ENCODE measurements at regions not wholly inside any gene's neighbourhood (a gene's known extent, or its start where the extent isn't known, plus 50 kb on each side); places are given as distances from the start of the nearest gene placed in this dataset.

- Mint-ChIP-seq H3K36me3 (no peaks in the 10 kb centered on the region), H3K4me3 (no peak overlapping the region)
- ATAC-seq = no peak
Measured at GRCh38 chr12:125247477-125247876, 182.2 kb downstream of the AACS start.

DNA sequence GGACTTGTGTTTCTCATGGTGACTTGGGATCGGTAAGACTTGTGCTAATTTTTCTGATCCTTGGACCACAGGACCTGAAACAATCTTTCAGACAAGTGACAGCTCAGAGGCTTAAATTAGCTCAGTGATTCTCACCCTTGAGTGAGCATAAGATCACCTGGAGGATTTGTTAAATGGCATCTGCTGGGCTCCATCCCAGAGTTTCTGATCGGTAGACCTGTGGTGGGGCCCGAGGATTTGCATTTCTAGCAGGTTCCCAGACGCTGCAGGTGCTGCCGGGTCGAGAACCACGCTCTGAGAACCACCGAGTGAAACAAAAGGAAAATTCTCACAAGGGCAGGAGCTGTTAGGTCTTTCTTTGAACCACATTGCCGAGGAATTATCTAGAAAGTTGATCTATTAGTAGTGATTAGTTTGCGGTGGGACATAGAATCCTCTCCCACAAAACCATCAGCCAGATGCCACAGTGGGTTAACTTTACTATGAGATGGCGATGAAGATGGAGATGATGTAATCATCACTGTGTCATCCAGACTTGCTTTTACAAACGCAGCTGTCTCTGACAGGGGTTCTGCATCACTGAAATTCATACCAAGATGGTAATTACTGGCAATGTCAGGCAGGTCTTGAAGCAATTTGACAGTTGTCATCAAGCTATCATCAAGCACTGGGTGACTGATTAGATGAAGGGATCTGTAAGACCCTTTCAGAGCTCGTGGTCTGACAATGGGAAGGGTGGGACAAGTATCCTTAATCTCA is 184.0 kb downstream of the AACS start:
- no peaks in the 10 kb centered on the region for H3K36me3 Mint-ChIP-seq

More at GRCh38 chr12:125247477-125247876, 182.2 kb downstream of the AACS start:
- DNase-seq (ENCODE audit: low spot score in 2 of 2) = no peak
- Mint-ChIP-seq H3K27ac (no peak overlapping the region), H3K9me3 (no peaks in the 10 kb centered on the region), H3K4me1 (no peaks in the 10 kb centered on the region)

GRCh38 chr12:125249932-125250331 is 184.7 kb downstream of the AACS start:
- Mint-ChIP-seq H3K27ac (no peak overlapping the region), H3K9me3 (no peaks in the 10 kb centered on the region), H3K4me1 (no peaks in the 10 kb centered on the region), H3K4me3 (no peak overlapping the region), H3K36me3 (no peaks in the 10 kb centered on the region)
- ATAC-seq (no peak), DNase-seq (ENCODE audit: low spot score in 2 of 2) (no peak)

More for the DNA sequence above, 184.0 kb downstream of the AACS start:
- Mint-ChIP-seq H3K27ac (no peak overlapping the region), H3K9me3 (no peaks in the 10 kb centered on the region), H3K4me3 (no peak overlapping the region), H3K4me1 (no peaks in the 10 kb centered on the region)
- ATAC-seq (no peak), DNase-seq (ENCODE audit: low spot score in 2 of 2) (no peak)

DNA sequence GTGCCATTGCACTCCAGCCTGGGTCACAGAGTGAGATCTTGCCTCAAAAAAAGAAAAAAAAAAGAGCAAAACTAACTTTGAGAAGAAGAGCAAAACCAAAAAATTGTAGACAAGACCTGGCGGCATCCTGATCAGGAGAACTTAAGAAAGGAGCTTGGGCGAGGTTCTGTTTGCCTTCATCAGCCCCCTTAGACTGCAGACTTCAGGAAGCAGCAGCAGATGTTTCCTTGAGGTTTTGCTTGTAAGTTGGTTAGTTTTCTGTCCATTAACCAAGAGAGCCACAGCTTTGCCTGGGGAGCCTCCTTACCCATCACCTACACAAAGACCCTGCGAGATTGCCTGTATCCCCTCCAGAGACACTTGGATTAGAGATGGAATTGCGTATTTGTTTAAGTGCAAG is 189.0 kb downstream of the AACS start:
- Mint-ChIP-seq H3K36me3 (no peaks in the 10 kb centered on the region), H3K4me3 (no peak overlapping the region), H3K4me1 (no peaks in the 10 kb centered on the region), H3K27ac (no peak overlapping the region), H3K9me3 (no peaks in the 10 kb centered on the region)
- DNase-seq (ENCODE audit: low spot score in 2 of 2) (no peak), ATAC-seq (no peak)

GRCh38 chr12:125254856-125255255 is 189.6 kb downstream of the AACS start:
- no peak for ATAC-seq
- Mint-ChIP-seq H3K4me1 (no peaks in the 10 kb centered on the region), H3K9me3 (no peaks in the 10 kb centered on the region), H3K36me3 (no peaks in the 10 kb centered on the region), H3K27ac (no peak overlapping the region), H3K4me3 (no peak overlapping the region)
- no peak for DNase-seq (ENCODE audit: low spot score in 2 of 2)

GRCh38 chr12:125255935-125256633 is 190.8 kb downstream of the AACS start:
- no peak for ATAC-seq
- DNase-seq (ENCODE audit: low spot score in 2 of 2) = no peak
- H3K9me3 Mint-ChIP-seq = no peaks in the 10 kb centered on the region
- H3K36me3 Mint-ChIP-seq = no peaks in the 10 kb centered on the region
- H3K27ac Mint-ChIP-seq = no peak overlapping the region
- no peaks in the 10 kb centered on the region for H3K4me1 Mint-ChIP-seq
- no peak overlapping the region for H3K4me3 Mint-ChIP-seq

GRCh38 chr12:125256634-125256936 is 191.3 kb downstream of the AACS start:
- H3K27ac Mint-ChIP-seq = no peak overlapping the region
- H3K36me3 Mint-ChIP-seq = no peaks in the 10 kb centered on the region
- H3K4me1 Mint-ChIP-seq = no peaks in the 10 kb centered on the region
- no peak overlapping the region for H3K4me3 Mint-ChIP-seq
- no peak for DNase-seq (ENCODE audit: low spot score in 2 of 2)
- no peaks in the 10 kb centered on the region for H3K9me3 Mint-ChIP-seq
- ATAC-seq = no peak

GRCh38 chr12:125259178-125259867 is 194.1 kb downstream of the AACS start:
- no peak overlapping the region for H3K4me3 Mint-ChIP-seq
- H3K9me3 Mint-ChIP-seq = peaks cover 3% of the 10 kb centered on the region
- no peaks in the 10 kb centered on the region for H3K36me3 Mint-ChIP-seq
- DNase-seq (ENCODE audit: low spot score in 2 of 2) (no peak), ATAC-seq (no peak)
- H3K27ac Mint-ChIP-seq = no peak overlapping the region
- no peaks in the 10 kb centered on the region for H3K4me1 Mint-ChIP-seq

DNA sequence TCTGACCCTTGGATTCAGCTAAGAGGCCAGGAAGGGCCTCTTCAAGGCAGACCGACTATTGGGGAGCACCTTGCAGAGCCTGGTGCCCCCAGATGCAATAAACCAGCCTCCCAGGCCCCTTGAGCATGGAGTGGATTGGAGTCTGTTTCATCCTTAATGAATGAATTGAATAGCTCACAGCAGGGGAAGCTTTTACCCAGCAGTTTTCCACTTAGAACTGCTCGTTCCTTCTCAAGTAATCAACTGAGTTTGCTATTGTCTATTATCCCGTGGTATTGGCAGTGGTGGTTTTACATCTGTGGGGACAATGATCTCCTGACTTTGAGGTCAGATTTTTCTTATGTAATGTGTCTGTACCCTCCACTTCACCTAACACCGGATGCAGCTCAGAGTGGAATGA is 197.6 kb downstream of the AACS start:
- DNase-seq (ENCODE audit: low spot score in 2 of 2) = no peak
- Mint-ChIP-seq H3K27ac (no peak overlapping the region), H3K4me1 (no peaks in the 10 kb centered on the region), H3K4me3 (no peak overlapping the region), H3K36me3 (no peaks in the 10 kb centered on the region), H3K9me3 (peaks cover 3% of the 10 kb centered on the region)
- no peak for ATAC-seq

DNA sequence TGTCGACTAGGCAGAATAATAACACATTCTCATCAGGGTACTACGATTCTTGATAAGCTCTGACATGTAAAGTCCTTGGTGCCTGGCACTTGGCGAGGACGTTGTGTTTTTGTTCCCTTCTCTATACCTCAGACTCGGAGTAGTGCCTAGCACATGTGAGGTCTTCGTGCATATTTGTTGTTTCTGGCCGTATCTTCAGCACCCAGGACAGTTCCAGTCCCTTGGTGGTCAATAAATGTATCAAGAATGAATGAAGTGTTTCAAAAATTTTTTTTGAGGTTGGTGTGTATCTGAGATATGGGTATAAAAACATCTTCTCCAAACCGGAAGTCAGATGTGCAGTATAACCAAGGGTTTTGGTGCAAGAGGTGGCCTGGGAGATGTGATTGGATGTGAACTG is 198.2 kb downstream of the AACS start:
- Mint-ChIP-seq H3K36me3 (no peaks in the 10 kb centered on the region), H3K4me1 (no peaks in the 10 kb centered on the region), H3K27ac (no peak overlapping the region), H3K9me3 (peaks cover 3% of the 10 kb centered on the region), H3K4me3 (no peak overlapping the region)
- ATAC-seq (no peak), DNase-seq (ENCODE audit: low spot score in 2 of 2) (no peak)

DNA sequence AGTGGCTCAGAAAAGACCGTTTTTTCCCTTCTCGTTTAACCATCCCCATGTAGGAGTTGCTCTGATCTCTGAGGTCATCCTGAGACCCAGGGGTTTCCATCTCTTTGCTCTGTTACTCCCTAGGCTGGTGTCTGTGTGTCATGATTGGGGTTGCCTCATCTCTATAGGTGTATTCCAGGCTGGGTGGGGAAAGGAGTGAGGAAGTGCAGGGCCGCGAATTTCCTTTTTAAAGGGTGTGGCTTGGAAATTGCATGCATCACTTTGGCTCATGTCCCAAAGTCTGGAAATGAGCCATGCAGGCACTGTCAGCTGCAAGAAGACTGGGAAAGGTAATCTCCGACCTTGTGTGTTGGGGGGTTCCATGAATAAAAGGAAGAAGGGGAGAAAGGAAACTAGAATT is 201.9 kb downstream of the AACS start:
- H3K9me3 Mint-ChIP-seq = peaks cover 3% of the 10 kb centered on the region
- DNase-seq (ENCODE audit: low spot score in 2 of 2) (no peak), ATAC-seq (no peak)
- H3K4me3 Mint-ChIP-seq = no peak overlapping the region
- H3K27ac Mint-ChIP-seq = no peak overlapping the region
- no peaks in the 10 kb centered on the region for H3K4me1 Mint-ChIP-seq
- no peaks in the 10 kb centered on the region for H3K36me3 Mint-ChIP-seq

DNA sequence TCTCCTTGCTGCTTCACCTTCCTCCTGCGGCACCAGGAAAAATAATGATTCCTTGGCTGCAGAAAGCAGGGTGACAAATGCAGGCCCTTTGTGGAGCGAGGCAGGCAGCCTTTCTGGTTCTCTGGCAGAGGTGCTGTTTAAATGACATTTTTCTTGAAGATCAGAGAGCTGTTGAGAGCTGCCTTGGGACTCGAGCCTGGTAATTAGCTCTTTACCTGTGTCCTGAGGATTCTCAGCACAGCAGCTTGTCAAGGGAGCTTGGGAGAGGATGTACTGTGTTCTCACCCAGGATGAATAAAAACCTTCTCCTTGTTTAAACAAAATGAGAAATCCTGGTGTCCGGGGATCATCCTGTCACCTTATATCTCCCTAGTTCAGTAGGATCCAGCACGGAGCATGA is 204.0 kb downstream of the AACS start:
- ATAC-seq (no peak), DNase-seq (ENCODE audit: low spot score in 2 of 2) (no peak)
- no peak overlapping the region for H3K27ac Mint-ChIP-seq
- H3K9me3 Mint-ChIP-seq = no peaks in the 10 kb centered on the region
- no peaks in the 10 kb centered on the region for H3K4me1 Mint-ChIP-seq
- no peak overlapping the region for H3K4me3 Mint-ChIP-seq
- no peaks in the 10 kb centered on the region for H3K36me3 Mint-ChIP-seq

DNA sequence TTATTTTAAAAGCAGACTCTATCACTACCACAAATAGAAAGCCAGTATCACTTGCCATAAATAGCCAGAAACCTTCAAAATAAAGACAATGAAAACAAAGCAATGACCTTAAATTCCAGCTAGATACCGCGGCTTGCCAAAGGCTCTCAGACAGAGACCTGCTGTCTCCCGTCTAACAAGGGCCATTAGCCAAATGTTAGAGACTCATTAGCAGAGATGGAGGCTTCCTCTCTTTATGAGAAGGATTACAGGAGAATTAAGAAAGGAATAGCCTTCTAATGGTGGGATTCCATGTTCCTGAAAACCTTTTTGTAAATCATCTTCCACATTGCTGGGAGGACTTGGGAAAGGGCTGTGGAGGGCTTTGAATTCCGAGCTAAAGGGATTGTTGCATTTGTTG is 206.7 kb downstream of the AACS start:
- no peak for ATAC-seq
- H3K4me3 Mint-ChIP-seq = no peak overlapping the region
- H3K9me3 Mint-ChIP-seq = no peaks in the 10 kb centered on the region

GRCh38 chr12:125272383-125272933 is 207.2 kb downstream of the AACS start:
- Mint-ChIP-seq H3K4me1 (no peaks in the 10 kb centered on the region), H3K9me3 (no peaks in the 10 kb centered on the region), H3K36me3 (no peaks in the 10 kb centered on the region), H3K4me3 (no peak overlapping the region), H3K27ac (no peak overlapping the region)
- ATAC-seq = no peak
- no peak for DNase-seq (ENCODE audit: low spot score in 2 of 2)

More for the DNA sequence above, 206.7 kb downstream of the AACS start:
- Mint-ChIP-seq H3K27ac (no peak overlapping the region), H3K36me3 (no peaks in the 10 kb centered on the region), H3K4me1 (no peaks in the 10 kb centered on the region)
- DNase-seq (ENCODE audit: low spot score in 2 of 2) = no peak

GRCh38 chr12:125276567-125276966 is 211.3 kb downstream of the AACS start:
- H3K4me3 Mint-ChIP-seq = no peak overlapping the region

More at GRCh38 chr12:125276567-125276966, 211.3 kb downstream of the AACS start:
- Mint-ChIP-seq H3K36me3 (no peaks in the 10 kb centered on the region), H3K4me1 (peaks cover 7% of the 10 kb centered on the region), H3K9me3 (no peaks in the 10 kb centered on the region), H3K27ac (no peak overlapping the region)
- no peak for DNase-seq (ENCODE audit: low spot score in 2 of 2)
- no peak for ATAC-seq

All from stimulated activated effector memory CD8-positive, alpha-beta T cell treated with anti-CD3 and anti-CD28 coated beads, Interleukin-12 subunit alpha, Interleukin-12 subunit beta, amount 100 ng/mL, for 72 hours (primary cell).